ENCODE measurements at regions not wholly inside any gene's neighbourhood (a gene's known extent, or its start where the extent isn't known, plus 50 kb on each side); places are given as distances from the start of the nearest gene placed in this dataset.

DNA sequence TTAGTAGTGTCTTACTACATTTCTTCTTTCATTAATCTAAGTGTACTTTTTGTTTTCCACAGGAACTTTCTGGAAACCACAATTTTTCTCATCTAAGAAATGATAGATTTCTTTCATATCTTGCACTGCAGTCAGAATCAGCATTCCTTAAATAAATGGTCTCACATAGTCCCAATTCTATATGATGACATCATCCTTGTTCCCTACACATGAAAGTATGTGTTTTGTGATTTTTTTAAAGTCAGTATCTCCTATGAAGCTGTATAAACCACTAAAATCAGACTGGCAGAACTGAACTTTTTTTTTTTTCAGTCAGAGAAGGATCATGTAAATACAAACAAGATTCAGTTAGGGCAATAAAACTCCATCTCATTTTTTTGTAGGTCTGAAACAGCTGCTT, 742.6 kb upstream of the CXADR start:
- TF ChIP-seq, protein P1, sequence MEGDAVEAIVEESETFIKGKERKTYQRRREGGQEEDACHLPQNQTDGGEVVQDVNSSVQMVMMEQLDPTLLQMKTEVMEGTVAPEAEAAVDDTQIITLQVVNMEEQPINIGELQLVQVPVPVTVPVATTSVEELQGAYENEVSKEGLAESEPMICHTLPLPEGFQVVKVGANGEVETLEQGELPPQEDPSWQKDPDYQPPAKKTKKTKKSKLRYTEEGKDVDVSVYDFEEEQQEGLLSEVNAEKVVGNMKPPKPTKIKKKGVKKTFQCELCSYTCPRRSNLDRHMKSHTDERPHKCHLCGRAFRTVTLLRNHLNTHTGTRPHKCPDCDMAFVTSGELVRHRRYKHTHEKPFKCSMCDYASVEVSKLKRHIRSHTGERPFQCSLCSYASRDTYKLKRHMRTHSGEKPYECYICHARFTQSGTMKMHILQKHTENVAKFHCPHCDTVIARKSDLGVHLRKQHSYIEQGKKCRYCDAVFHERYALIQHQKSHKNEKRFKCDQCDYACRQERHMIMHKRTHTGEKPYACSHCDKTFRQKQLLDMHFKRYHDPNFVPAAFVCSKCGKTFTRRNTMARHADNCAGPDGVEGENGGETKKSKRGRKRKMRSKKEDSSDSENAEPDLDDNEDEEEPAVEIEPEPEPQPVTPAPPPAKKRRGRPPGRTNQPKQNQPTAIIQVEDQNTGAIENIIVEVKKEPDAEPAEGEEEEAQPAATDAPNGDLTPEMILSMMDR (conservative IDR thresholded peaks at IDR 0.05; ENCODE audit: low read depth, low read length) = no peak
- no peak for TF ChIP-seq EZH2 (IDR thresholded peaks at IDR 0.05; ENCODE audit: borderline replicate concordance, low read depth, low read length, poor library complexity, severe bottlenecking)

All from A673 (cell line).